UCSD-AML1 (cell line): ENCODE measurements at regions not wholly inside any gene's neighbourhood (a gene's known extent, or its start where the extent isn't known, plus 50 kb on each side); places are given as distances from the start of the nearest gene placed in this dataset.

Experiments
- DNase-seq: peaks from one replicate; lab custom pipeline; 2025; ENCODE audit not compliant: unreplicated experiment; lab: John Stamatoyannopoulos, UW

GRCh38 chr10:121168545-121169216, 317.5 kb downstream of the WDR11 start:
- DNase-seq, result no peak

DNA sequence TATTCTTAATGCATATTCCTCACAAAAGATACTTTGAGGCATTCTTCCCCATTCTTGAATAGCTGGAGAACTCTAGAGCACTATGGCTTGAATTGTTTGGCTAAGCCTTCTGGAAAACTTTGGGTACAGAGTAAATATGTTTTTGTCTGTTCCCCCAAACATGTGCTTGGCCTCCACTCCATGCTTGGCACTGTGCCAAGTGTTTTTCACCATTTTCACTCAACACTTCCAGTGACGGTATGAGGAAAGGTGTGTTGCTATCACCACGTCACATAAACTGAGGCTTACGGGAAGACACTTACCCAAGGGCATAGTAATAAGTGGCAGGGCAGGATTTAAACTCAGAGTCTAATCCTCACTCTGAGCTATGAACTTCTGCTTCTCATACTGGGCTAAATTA, 318.2 kb downstream of the WDR11 start:
- no peak for DNase-seq

DNA sequence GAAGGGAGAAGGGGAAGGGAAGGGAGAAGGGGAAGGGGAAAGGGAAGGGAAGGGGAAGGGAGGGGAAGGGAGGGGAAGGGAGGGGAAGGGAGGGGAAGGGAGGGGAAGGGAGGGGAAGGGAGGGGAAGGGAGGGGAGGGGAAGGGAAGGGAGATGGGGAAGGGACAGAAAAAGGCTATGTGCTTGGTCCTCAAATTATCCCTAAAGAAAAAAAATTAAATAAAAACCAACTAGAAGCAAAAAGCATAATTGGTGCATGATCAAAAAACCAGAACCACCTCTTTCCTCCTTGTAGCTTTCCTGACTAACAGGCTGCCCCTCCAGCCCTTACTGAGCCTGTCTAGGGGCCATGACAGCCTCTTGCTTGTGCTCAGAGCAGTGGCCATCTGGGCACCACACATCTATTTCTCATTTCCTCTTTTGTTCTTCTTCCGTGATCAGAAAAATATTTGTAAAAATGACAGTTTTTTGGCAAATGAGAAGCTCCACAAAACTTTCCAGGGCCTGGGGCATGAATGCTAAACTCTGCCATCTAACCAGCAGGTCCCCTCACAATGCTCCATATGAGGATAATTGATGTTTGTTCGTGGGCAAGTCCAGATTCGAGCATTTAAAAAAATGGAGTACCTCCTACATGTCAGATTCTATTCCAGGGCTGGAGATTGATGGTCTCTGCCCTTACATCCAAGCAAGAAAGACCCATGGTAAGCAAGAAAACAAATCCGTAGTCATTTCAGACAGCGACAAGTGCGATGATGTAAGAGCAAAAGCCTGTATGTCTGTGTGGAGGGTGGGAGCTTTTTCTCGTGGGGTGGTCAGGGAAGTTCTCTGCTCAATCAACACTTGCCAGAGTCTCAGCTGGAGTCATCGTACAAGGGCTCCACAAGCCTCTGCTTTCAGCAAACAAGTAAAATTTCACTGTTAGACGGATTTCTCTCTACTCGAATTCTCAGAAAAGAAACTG, 320.9 kb downstream of the WDR11 start:
- DNase-seq, result no peak

- DNase-seq, result no peak
Measured at GRCh38 chr10:121179006-121179405, 327.8 kb downstream of the WDR11 start.

GRCh38 chr10:121182219-121182618, 331.1 kb downstream of the WDR11 start:
- DNase-seq, result no peak

DNA sequence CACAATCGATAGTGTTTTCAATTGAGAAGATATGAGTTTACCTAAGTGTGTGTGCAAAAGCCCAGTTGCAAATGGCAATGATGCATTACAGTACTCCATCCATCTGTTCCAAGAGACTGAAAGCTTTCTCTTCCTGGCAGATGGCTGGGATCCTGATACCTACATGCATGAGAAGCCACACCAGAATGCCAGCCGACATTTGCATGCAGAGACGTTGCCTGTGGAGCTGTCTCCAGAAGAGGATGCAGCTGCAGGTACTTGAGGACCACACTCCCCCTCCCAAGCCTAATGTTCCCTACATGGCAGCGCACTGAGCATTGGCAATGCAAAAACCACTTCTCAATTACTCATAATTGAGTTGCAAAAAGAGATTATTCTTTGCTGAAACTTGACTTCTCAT, 332.1 kb downstream of the WDR11 start:
- no peak for DNase-seq

- DNase-seq, result no peak
Measured at GRCh38 chr10:121183707-121184106, 332.5 kb downstream of the WDR11 start.

DNA sequence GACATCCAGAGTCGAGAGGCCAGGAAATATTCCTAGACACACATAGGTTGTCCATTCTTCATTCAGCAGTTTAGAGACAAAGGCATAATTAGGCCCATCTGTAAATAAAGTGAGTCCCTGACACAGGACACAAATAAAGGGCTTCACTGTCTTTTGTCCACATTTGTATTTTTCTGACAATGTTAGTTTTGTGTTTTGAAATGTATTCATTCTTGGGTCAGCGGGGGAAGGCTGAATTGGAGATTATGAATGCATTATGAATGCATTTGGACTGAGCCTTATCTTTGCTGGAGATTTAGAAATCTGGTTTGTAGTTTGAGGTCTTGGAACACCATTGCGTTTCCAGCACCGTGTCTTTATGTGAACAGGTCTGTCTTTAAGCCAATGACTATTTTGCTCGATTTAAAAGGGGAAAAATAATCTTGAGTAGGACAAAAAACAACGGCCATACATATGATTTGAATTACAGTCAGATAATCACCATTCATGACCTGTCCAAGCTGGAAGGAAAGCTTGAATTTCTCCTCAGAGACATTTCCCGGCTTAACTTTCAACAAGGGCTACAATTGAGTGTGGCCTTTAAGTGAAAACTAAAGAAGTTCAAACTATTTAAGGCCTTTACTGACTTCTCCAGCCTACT, 334.8 kb downstream of the WDR11 start:
- DNase-seq, result no peak

DNA sequence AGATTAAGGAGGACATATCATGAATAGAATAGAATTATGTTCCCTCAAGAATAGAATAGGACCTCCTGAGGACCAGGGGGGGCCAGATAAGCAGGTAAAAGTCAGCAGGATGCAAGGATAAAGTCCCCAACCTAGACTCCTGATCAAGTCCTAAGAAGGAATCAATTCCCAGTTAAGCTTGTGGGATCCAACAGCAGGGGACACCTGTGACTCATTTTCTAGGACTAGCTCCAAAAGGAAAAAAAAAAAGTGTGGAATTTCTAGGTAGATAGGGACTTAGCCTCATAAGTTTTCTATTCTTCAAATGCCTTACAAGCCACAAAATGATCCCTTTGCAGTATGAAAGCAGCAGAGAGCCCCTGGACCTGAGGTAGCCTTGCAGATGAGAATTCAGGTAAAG, 336.2 kb downstream of the WDR11 start:
- DNase-seq, result no peak

GRCh38 chr10:121188005-121188404, 336.8 kb downstream of the WDR11 start:
- no peak for DNase-seq

- DNase-seq, result no peak
Measured at GRCh38 chr10:121189066-121189465, 337.9 kb downstream of the WDR11 start.

DNA sequence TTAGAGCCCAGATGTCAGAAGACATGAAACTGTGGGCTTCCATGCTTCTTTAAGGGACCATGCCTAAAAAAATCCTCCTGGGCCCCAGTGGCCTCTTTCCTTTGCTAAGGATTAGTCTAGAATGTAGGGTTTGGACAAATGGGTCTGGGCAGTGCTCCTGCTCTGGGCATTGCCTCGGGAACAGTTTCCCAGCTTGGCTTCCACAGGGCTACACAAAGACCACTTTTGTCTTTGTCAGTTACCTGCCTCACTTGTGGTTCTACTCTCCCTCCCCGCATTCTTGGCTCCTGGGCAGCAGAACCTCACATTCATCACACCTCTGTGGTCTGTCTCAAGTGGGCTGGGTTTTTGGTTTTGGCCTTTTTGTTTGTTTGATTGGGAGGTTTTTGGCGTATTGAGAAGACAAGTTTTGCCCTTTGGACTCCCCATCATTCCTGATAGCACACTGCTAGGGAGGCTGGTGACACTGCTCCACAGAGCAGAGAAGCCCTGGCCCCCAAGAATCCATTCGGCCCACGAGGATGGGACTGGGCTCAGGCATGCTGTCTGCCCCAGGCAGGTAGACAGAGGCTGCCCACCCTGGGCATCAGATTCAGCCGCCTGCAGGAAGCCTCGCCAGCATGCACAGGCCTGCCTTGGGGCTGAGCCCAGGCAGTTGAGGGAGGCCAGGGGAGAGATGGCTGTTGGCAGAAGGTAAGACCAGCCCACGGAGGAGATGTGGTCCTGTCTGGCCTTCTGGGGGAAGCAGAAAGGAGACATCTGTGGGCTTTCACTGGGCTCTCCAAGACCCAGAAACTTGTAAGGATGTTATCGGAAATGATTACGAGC, 343.7 kb downstream of the WDR11 start:
- DNase-seq, result no peak

GRCh38 chr10:121195524-121195910, 344.4 kb downstream of the WDR11 start:
- no peak for DNase-seq

DNA sequence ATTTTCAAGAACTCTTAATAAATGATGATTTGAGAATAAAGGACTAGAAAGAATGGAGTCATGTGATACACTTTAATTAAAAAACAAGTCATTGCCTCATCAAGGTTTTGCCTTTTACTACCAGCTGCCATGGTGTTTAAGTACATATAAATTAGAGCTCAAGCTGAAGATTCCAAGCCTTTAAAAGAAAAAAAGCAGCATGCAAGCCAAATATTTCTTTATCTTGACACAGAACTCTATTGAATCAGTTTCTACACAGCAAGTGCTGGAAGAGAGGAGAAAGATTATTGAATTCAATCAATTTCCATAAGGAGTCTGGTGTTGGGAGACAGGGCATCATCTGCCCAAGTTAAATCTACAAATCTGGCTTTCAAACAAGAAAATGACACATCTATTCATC, 347.9 kb downstream of the WDR11 start:
- no peak for DNase-seq

DNA sequence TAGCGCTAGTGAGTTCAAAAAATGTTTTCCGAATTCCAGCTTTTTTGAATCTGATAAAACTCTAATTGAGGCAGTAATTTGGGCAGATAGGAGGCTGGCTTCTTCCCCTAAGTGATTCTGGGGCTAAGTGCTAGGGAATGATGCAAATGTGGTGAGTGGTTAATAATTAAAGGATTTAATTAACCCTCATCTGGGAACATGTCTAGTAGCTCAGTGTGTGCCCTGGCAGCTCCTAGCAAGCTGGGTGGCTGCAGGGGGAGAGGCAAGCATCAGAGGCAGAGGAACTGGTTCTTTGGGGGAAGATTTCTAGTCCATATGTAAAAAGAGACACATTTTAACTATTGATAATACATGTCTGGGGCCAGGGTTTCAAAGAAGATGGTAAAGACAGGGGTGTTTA, 354.5 kb downstream of the WDR11 start:
- DNase-seq, result no peak

GRCh38 chr10:121211446-121211845, 360.3 kb downstream of the WDR11 start:
- no peak for DNase-seq

GRCh38 chr10:121213437-121213836, 362.3 kb downstream of the WDR11 start:
- DNase-seq, result no peak

GRCh38 chr10:121216295-121216694, 365.1 kb downstream of the WDR11 start:
- no peak for DNase-seq

- no peak for DNase-seq
Measured at GRCh38 chr10:121216721-121217181, 365.6 kb downstream of the WDR11 start.

DNA sequence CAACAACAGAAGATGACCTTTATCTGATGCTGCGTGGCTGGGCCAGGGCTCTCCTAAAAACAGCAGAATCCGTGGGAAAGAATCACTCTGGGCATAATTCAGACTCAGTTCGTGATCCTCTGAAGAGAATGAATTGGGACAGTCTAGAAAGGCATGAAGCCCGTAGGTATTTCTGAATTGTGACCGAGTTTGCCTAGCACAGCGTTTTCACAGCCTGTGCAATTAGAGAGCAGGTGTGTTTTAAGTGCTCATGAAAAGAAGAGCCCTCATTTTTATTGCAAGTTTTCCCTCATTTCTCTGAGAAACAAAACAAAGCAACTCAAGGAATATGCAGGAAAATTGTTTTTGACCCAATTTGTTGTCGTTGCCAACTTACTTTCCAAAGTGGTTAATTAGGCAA, 366.2 kb downstream of the WDR11 start:
- no peak for DNase-seq

GRCh38 chr10:121221072-121221471, 369.9 kb downstream of the WDR11 start:
- DNase-seq, result no peak
